WTC11 (cell line): ENCODE measurements at regions not wholly inside any gene's neighbourhood (a gene's known extent, or its start where the extent isn't known, plus 50 kb on each side); places are given as distances from the start of the nearest gene placed in this dataset.

Experiments
- ATAC-seq: fragments of 200-7000 bp; cut with Tn5 transposase; 2 replicates; pipeline ENCODE4 v1.10.0; 2021; ENCODE audit warnings: mild to moderate bottlenecking, moderate library complexity
- CTCF ChIA-PET: fragments of 300-600 bp; sonication (Branson Sonifier 250); formaldehyde crosslinking; loops from one replicate; lab custom pipeline; 2021; ENCODE audit warnings: antibody characterized with exemption; lab: Charles Lee
- POLR2A ChIA-PET: fragments of 350-600 bp; sonication (Branson Sonifier 250); formaldehyde crosslinking; loops from one replicate; lab custom pipeline; 2021; ENCODE audit warnings: antibody characterized with exemption; lab: Charles Lee
- DNase-seq: peaks from one replicate; pipeline ENCODE4 v3.0.0; 2021; ENCODE audit warnings: low spot score
- H3K27ac Mint-ChIP-seq: 2 replicates; pipeline ENCODE4 v1.8.0; 2021; ENCODE audit warnings: mixed read lengths
- H3K27me3 Mint-ChIP-seq: 2 replicates; pipeline ENCODE4 v1.8.0; 2021; ENCODE audit warnings: low read depth, mild to moderate bottlenecking, moderate library complexity, mixed read lengths
- H3K36me3 Mint-ChIP-seq: 2 replicates; pipeline ENCODE4 v1.8.0; 2021; ENCODE audit warnings: mixed read lengths
- H3K4me1 Mint-ChIP-seq: 2 replicates; pipeline ENCODE4 v1.8.0; 2022; ENCODE audit warnings: mixed read lengths
- H3K4me3 Mint-ChIP-seq: 2 replicates; pipeline ENCODE4 v1.8.0; 2021; ENCODE audit warnings: mild to moderate bottlenecking, moderate library complexity, mixed read lengths
- H3K9me3 Mint-ChIP-seq: 2 replicates; pipeline ENCODE4 v1.8.0; 2021; ENCODE audit warnings: mixed read lengths
- ATF2 ChIP-seq: sonication (generic); formaldehyde crosslinking; IDR thresholded peaks from 2 replicates; pipeline ENCODE4 v1.8.1; 2022; ENCODE audit warnings: low read depth, missing genetic modification reagents, borderline replicate concordance
- CREM ChIP-seq: sonication (generic); formaldehyde crosslinking; IDR thresholded peaks from 2 replicates; pipeline ENCODE4 v1.8.1; 2022; ENCODE audit warnings: mild to moderate bottlenecking, missing genetic modification reagents, moderate library complexity
- E2F4 ChIP-seq: sonication (generic); formaldehyde crosslinking; IDR thresholded peaks from 2 replicates; pipeline ENCODE4 v1.8.1; 2022; ENCODE audit warnings: low read depth, mild to moderate bottlenecking, moderate library complexity, missing genetic modification reagents, borderline replicate concordance
- E2F5 ChIP-seq: sonication (generic); formaldehyde crosslinking; IDR thresholded peaks from 2 replicates; pipeline ENCODE4 v1.8.1; 2022; ENCODE audit warnings: mild to moderate bottlenecking, moderate library complexity, missing genetic modification reagents
- ERG ChIP-seq: fragments of 250-450 bp; sonication (Bioruptor Pico); IDR thresholded peaks from 2 replicates; pipeline ENCODE4 v1.8.0; 2021; ENCODE audit warnings: mild to moderate bottlenecking
- FOXJ3 ChIP-seq: sonication (generic); formaldehyde crosslinking; IDR thresholded peaks from 2 replicates; pipeline ENCODE4 v1.9.0; 2021; ENCODE audit warnings: missing genetic modification reagents, mild to moderate bottlenecking, borderline replicate concordance
- FOXP1 ChIP-seq: sonication (generic); formaldehyde crosslinking; IDR thresholded peaks from 2 replicates; pipeline ENCODE4 v1.8.0; 2022; ENCODE audit warnings: missing genetic modification reagents, mild to moderate bottlenecking, moderate library complexity, borderline replicate concordance
- GABPB1 ChIP-seq: sonication (generic); formaldehyde crosslinking; IDR thresholded peaks from 2 replicates; pipeline ENCODE4 v1.8.1; 2023; ENCODE audit warnings: mild to moderate bottlenecking, missing genetic modification reagents
- GRHL2 ChIP-seq: fragments of 250-450 bp; sonication (Bioruptor Pico); IDR thresholded peaks from 2 replicates; pipeline ENCODE4 v1.8.0; 2022; ENCODE audit warnings: mild to moderate bottlenecking, moderate library complexity; ENCODE audit not compliant: insufficient replicate concordance, severe bottlenecking
- GTF2I ChIP-seq: fragments of 250-450 bp; sonication (Bioruptor Pico); conservative IDR thresholded peaks from 2 replicates; pipeline ENCODE4 v1.4.0; 2021; ENCODE audit warnings: mild to moderate bottlenecking
- KAT7 ChIP-seq: sonication (generic); formaldehyde crosslinking; IDR thresholded peaks from 2 replicates; pipeline ENCODE4 v1.8.1; 2023; ENCODE audit warnings: missing genetic modification reagents, mild to moderate bottlenecking, borderline replicate concordance
- MLX ChIP-seq: sonication (generic); formaldehyde crosslinking; IDR thresholded peaks from 2 replicates; pipeline ENCODE4 v1.8.1; 2023; ENCODE audit warnings: mild to moderate bottlenecking, missing genetic modification reagents, moderate library complexity
- NR1H2 ChIP-seq: sonication (generic); formaldehyde crosslinking; IDR thresholded peaks from 2 replicates; pipeline ENCODE4 v1.9.0; 2021; ENCODE audit warnings: mild to moderate bottlenecking, moderate library complexity, missing genetic modification reagents
- SMAD4 ChIP-seq: sonication (generic); formaldehyde crosslinking; IDR thresholded peaks from 2 replicates; pipeline ENCODE4 v1.8.0; 2022; ENCODE audit warnings: mild to moderate bottlenecking, missing genetic modification reagents
- TEAD1 ChIP-seq: sonication (generic); formaldehyde crosslinking; IDR thresholded peaks from 2 replicates; pipeline ENCODE4 v1.8.0; 2022; ENCODE audit warnings: mild to moderate bottlenecking, missing genetic modification reagents
- ZNF317 ChIP-seq: sonication (generic); formaldehyde crosslinking; IDR thresholded peaks from 2 replicates; pipeline ENCODE4 v1.8.1; 2023; ENCODE audit warnings: low read depth, mild to moderate bottlenecking, moderate library complexity, missing genetic modification reagents, borderline replicate concordance

GRCh38 chr12:123076604-123077297 lies 74.1 kb downstream of the PITPNM2 start:
- no peak overlapping the region for H3K4me3 Mint-ChIP-seq
- ATAC-seq (no peak), DNase-seq (no peak)
- CTCF ChIA-PET, result no interaction called here
- no peaks in the 10 kb centered on the region for H3K36me3 Mint-ChIP-seq
- TF ChIP-seq TEAD1 (no peak), MLX (CRISPR knock-in tag) (no peak), KAT7 (CRISPR knock-in tag) (no peak), E2F4 (CRISPR knock-in tag) (no peak), FOXP1 (CRISPR knock-in tag) (no peak), ERG (CRISPR knock-in tag) (no peak), ZNF317 (CRISPR knock-in tag) (no peak)
- POLR2A ChIA-PET, result no interaction called here
- H3K4me1 Mint-ChIP-seq, result peaks cover 13% of the 10 kb centered on the region
- H3K27ac Mint-ChIP-seq, result no peak overlapping the region
- H3K9me3 Mint-ChIP-seq, result no peaks in the 10 kb centered on the region
- H3K27me3 Mint-ChIP-seq, result no peaks in the 10 kb centered on the region

- H3K9me3 Mint-ChIP-seq, result no peaks in the 10 kb centered on the region
- no peak overlapping the region for H3K4me3 Mint-ChIP-seq
- DNase-seq (peak; percentile 71), ATAC-seq (peak; percentile 74)
- no peaks in the 10 kb centered on the region for H3K27me3 Mint-ChIP-seq
- no peak for TF ChIP-seq ERG (CRISPR knock-in tag)
- no peak for TF ChIP-seq GRHL2 (CRISPR knock-in tag)
- TF ChIP-seq CREM, result no peak
- TF ChIP-seq GTF2I, result no peak
- TF ChIP-seq SMAD4 (CRISPR knock-in tag), result no peak
- TF ChIP-seq GABPB1, result no peak
- TF ChIP-seq FOXJ3 (CRISPR knock-in tag), result no peak
- no peak for TF ChIP-seq ATF2 (CRISPR knock-in tag)
- no peak for TF ChIP-seq NR1H2 (CRISPR knock-in tag)
- TF ChIP-seq E2F5 (CRISPR knock-in tag), result no peak
- CTCF ChIA-PET, result interaction anchor here (0.5 to 1.8 kb wide), 9 partner anchors 8 to 208 kb away, joined by 3 to 9 read pairs (median 3); partner anchors contain the start of genes MPHOSPH9 and MTRFR
- POLR2A ChIA-PET, result interaction anchor here (0.5 kb wide), 1 partner anchor 123 kb away, joined by 5 read pairs; no protein-coding TSS in a partner anchor
- H3K36me3 Mint-ChIP-seq, result no peaks in the 10 kb centered on the region
- H3K4me1 Mint-ChIP-seq, result peaks cover 13% of the 10 kb centered on the region
- H3K27ac Mint-ChIP-seq, result peak overlapping the region; percentile 22; the same call in 1 of the 2 replicates
Measured at GRCh38 chr12:123075646-123076171, 75.2 kb downstream of the PITPNM2 start.
